Body of pancreas (tissue), 4 donors: ENCODE measurements at regions not wholly inside any gene's neighbourhood (a gene's known extent, or its start where the extent isn't known, plus 50 kb on each side); places are given as distances from the start of the nearest gene placed in this dataset.

Experiments used
- CTCF ChIP-seq, 7 experiments: fragments of 450-650 bp in 4 of 7; fragments of 200-600 bp in 3 of 7; sonication (generic) in 3 of 7; IDR thresholded peaks; one replicate each; pipeline ENCODE4 v1.5.1; 2016 to 2019; ENCODE audit warnings: antibody characterized with exemption in 7 of 7
- POLR2A ChIP-seq, 3 donors: fragments of 450-650 bp; IDR thresholded peaks; one replicate each; pipeline ENCODE4 v1.6.1; 2016; ENCODE audit warnings: antibody characterized with exemption in 3 of 3, mild to moderate bottlenecking in 2 of 3

- TF ChIP-seq CTCF (IDR thresholded peaks at IDR 0.05) (no peak), POLR2A (IDR thresholded peaks at IDR 0.05) (no peak)
Observed at GRCh38 chr20:57909763-57910331, 200.0 kb upstream of the PMEPA1 start.
